GM12878 (cell line): ENCODE measurements at regions not wholly inside any gene's neighbourhood (a gene's known extent, or its start where the extent isn't known, plus 50 kb on each side); places are given as distances from the start of the nearest gene placed in this dataset.

Experiments used
- ATAC-seq: fragments of 200-7000 bp; cut with Tn5 transposase; 3 replicates; pipeline ENCODE4 v1.9.1; 2020; ENCODE audit warnings: mild to moderate bottlenecking, moderate library complexity
- BruUV-seq: library from RNA; stranded (reverse); fragments of 400-500 nt; replicated peaks from 2 replicates; lab custom pipeline; 2021; lab: Mats Ljungman, UMichigan
- CTCF ChIA-PET: fragments of 300-600 bp; sonication (Branson Sonifier 250); formaldehyde crosslinking; extraction: SDS; loops from one replicate; lab custom pipeline; 2021; ENCODE audit warnings: inconsistent platforms; lab: Yijun Ruan, JAX
- POLR2A ChIA-PET: fragments of 350-600 bp; formaldehyde crosslinking; extraction: SDS; loops from one replicate; lab custom pipeline; 2021; ENCODE audit warnings: inconsistent platforms; lab: Charles Lee
- RAD21 ChIA-PET: fragments of 300-600 bp; sonication (Branson Sonifier 250); formaldehyde crosslinking; loops from one replicate; lab custom pipeline; 2023; ENCODE audit warnings: antibody characterized with exemption; ENCODE audit not compliant: unreplicated experiment; lab: Charles Lee
- SMC1A ChIA-PET: fragments of 300-600 bp; sonication (Branson Sonifier 250); formaldehyde crosslinking; loops from one replicate; lab custom pipeline; 2023; ENCODE audit not compliant: unreplicated experiment, uncharacterized antibody; lab: Charles Lee
- DNase-seq: peaks from one replicate; pipeline ENCODE4 v3.0.0-alpha.2; 2011; ENCODE audit warnings: low read depth, low spot score
- FAIRE-seq: peaks from 3 replicates; lab custom pipeline; 2011; peaks lifted over from hg19 to GRCh38; lab: Jason Lieb, UNC
- H2AFZ ChIP-seq: 2 replicates; pipeline ENCODE4 v1.6.0; 2011; ENCODE audit warnings: low read depth, low read length, control low read depth; ENCODE audit not compliant: control insufficient read depth
- H3K27ac ChIP-seq: 2 replicates; pipeline ENCODE4 v1.5.1; 2011; ENCODE audit warnings: control low read depth; ENCODE audit not compliant: control insufficient read depth, insufficient read depth
- H3K27me3 ChIP-seq, 2 experiments: replicated peaks in 1 of 2; 2 replicates each; pipeline versions ENCODE4 v1.6.0 to v1.6.1; 2011; ENCODE audit warnings: low read length in 1 of 2; ENCODE audit not compliant: control insufficient read depth in 2 of 2, insufficient read depth in 2 of 2
- H3K36me3 ChIP-seq, 2 experiments: 2 replicates each; pipeline ENCODE4 v1.5.1; 2011; ENCODE audit warnings: low read length in 1 of 2; ENCODE audit not compliant: control insufficient read depth in 2 of 2, insufficient read depth in 2 of 2
- H3K4me1 ChIP-seq: 2 replicates; pipeline ENCODE4 v1.6.1; 2011; ENCODE audit warnings: mild to moderate bottlenecking, low read length, moderate library complexity, mixed read lengths; ENCODE audit not compliant: control insufficient read depth, insufficient read depth
- H3K4me2 ChIP-seq: 2 replicates; pipeline ENCODE4 v1.6.0; 2011; ENCODE audit warnings: control low read depth; ENCODE audit not compliant: control insufficient read depth, insufficient read depth
- H3K4me3 ChIP-seq: fragments of 200-600 bp; sonication (generic); 2 replicates; pipeline ENCODE4 v1.5.1; 2016
- H3K79me2 ChIP-seq: 2 replicates; pipeline ENCODE4 v1.6.0; 2011; ENCODE audit warnings: low read length; ENCODE audit not compliant: control insufficient read depth, insufficient read depth
- H3K9ac ChIP-seq: 2 replicates; pipeline ENCODE4 v1.8.0; 2011; ENCODE audit warnings: low read length, control low read depth, mixed read lengths; ENCODE audit not compliant: control insufficient read depth, insufficient read depth
- H3K9me3 ChIP-seq: replicated peaks from 3 replicates; pipeline ENCODE4 v1.5.1; 2011; ENCODE audit warnings: mild to moderate bottlenecking, low read length; ENCODE audit not compliant: control insufficient read depth, insufficient read depth
- H4K20me1 ChIP-seq: 2 replicates; pipeline ENCODE4 v1.6.0; 2011; ENCODE audit not compliant: control insufficient read depth, insufficient read depth
- BHLHE40 ChIP-seq, 2 experiments: fragments of 450-650 bp in 1 of 2; IDR thresholded peaks; 2 replicates each; pipeline ENCODE4 v1.6.1; 2011 to 2017; ENCODE audit warnings: low read depth in 2 of 2, borderline replicate concordance in 1 of 2, improper control_type of control experiment in 1 of 2, low read length in 1 of 2, mild to moderate bottlenecking in 1 of 2
- CBX3 ChIP-seq: fragments of 200-600 bp; sonication (generic); IDR thresholded peaks from 2 replicates; pipeline ENCODE4 v1.6.1; 2016; ENCODE audit warnings: low read depth, borderline replicate concordance
- CHD1 ChIP-seq: IDR thresholded peaks from 2 replicates; pipeline ENCODE4 v1.6.1; 2012; ENCODE audit warnings: low read depth, low read length, improper control_type of control experiment
- DPF2 ChIP-seq: fragments of 450-650 bp; IDR thresholded peaks from 2 replicates; pipeline ENCODE4 v1.6.1; 2017; ENCODE audit warnings: mild to moderate bottlenecking
- FOXM1 ChIP-seq: IDR thresholded peaks from 2 replicates; pipeline ENCODE4 v1.6.1; 2012; ENCODE audit warnings: low read depth, mild to moderate bottlenecking, inconsistent platforms, low read length, moderate library complexity
- IKZF2 ChIP-seq, 2 experiments: fragments of 450-650 bp; IDR thresholded peaks; 2 replicates each; pipeline ENCODE4 v1.6.1; 2017; ENCODE audit warnings: mild to moderate bottlenecking in 2 of 2, moderate library complexity in 2 of 2
- NFYB ChIP-seq: IDR thresholded peaks from 2 replicates; pipeline ENCODE4 v1.6.1; 2011; ENCODE audit warnings: low read depth, mild to moderate bottlenecking, low read length, improper control_type of control experiment, moderate library complexity; ENCODE audit not compliant: insufficient read depth
- NR2F1 ChIP-seq: fragments of 450-650 bp; conservative IDR thresholded peaks from 2 replicates; pipeline ENCODE4 v1.6.1; 2017; ENCODE audit warnings: mild to moderate bottlenecking
- POU2F2 ChIP-seq: IDR thresholded peaks from 3 replicates; pipeline ENCODE4 v1.6.1; 2011; ENCODE audit warnings: low read depth, mild to moderate bottlenecking, low read length, borderline replicate concordance
- SMAD1 ChIP-seq: fragments of 450-650 bp; IDR thresholded peaks from 2 replicates; pipeline ENCODE4 v1.6.1; 2018; ENCODE audit warnings: mild to moderate bottlenecking, low read depth; ENCODE audit not compliant: partially characterized antibody
- ZNF622 ChIP-seq: fragments of 450-650 bp; IDR thresholded peaks from 2 replicates; pipeline ENCODE4 v1.6.1; 2017; ENCODE audit warnings: mild to moderate bottlenecking, inconsistent platforms
- WGBS: methylation state at CpG from one replicate; pipeline ENCODE4 v1.1.6; 2016; ENCODE audit warnings: low lambda C conversion rate; ENCODE audit not compliant: insufficient replicate concordance, insufficient coverage; ENCODE audit errors: missing lambda C conversion rate; 5-methylcytosine and 5-hydroxymethylcytosine counted together
- in situ Hi-C: fragments of 300-500 bp; cut with MboI; formaldehyde crosslinking; loops from 9 replicates; pipeline ENCODE4 v1.14.3; 2018; ENCODE audit warnings: mixed read lengths
- intact Hi-C: fragments of 100-400 bp; cut with micrococcal nuclease; formaldehyde crosslinking; loops from one replicate; pipeline ENCODE4 v1.14.2; 2022; ENCODE audit not compliant: unreplicated experiment
- TF ChIP-seq, protein P1 (sequence below): fragments of 450-650 bp; IDR thresholded peaks from 2 replicates; pipeline ENCODE4 v1.6.1; 2017; ENCODE audit warnings: borderline replicate concordance
- TF ChIP-seq, protein P2 (sequence below): IDR thresholded peaks from 2 replicates; pipeline ENCODE4 v1.6.1; 2011; ENCODE audit warnings: low read depth, low read length, improper control_type of control experiment, borderline replicate concordance
- TF ChIP-seq, protein P3 (sequence below): fragments of 450-650 bp; IDR thresholded peaks from 2 replicates; pipeline ENCODE4 v1.6.1; 2018; ENCODE audit warnings: borderline replicate concordance, mild to moderate bottlenecking; ENCODE audit not compliant: partially characterized antibody
- TF ChIP-seq, protein P4 (sequence below): IDR thresholded peaks from 2 replicates; pipeline ENCODE4 v1.6.1; 2011; ENCODE audit warnings: borderline replicate concordance, low read depth, mild to moderate bottlenecking, moderate library complexity, mixed read lengths, low read length; ENCODE audit not compliant: insufficient read depth; ENCODE audit errors: extremely low read length
- TF ChIP-seq, protein P5 (sequence below): IDR thresholded peaks from 2 replicates; pipeline ENCODE4 v1.6.1; 2011; ENCODE audit warnings: borderline replicate concordance, low read depth, mild to moderate bottlenecking, moderate library complexity, low read length; ENCODE audit not compliant: insufficient read depth, poor library complexity, severe bottlenecking

DNA sequence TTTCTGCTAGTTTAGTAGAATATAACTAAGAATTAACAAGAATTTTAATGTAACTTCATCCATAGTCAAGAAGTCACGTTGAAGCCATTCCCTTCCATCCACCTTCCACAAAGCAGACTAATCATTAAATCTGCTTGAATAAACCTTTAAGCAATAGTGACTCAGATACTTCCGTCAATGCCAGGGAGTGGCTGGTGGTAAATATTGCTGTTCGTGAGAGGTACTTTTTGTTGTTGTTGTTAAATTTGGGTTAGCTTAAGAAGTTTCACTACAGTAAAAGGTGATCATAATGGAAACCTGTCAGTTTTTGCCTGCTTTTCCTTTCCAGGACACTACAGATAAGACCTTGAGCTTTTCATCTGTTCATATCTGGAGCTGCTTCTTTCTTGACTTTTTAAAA is 316.3 kb downstream of the TMA16 start (continued):
- no peak for TF ChIP-seq CHD1

DNA sequence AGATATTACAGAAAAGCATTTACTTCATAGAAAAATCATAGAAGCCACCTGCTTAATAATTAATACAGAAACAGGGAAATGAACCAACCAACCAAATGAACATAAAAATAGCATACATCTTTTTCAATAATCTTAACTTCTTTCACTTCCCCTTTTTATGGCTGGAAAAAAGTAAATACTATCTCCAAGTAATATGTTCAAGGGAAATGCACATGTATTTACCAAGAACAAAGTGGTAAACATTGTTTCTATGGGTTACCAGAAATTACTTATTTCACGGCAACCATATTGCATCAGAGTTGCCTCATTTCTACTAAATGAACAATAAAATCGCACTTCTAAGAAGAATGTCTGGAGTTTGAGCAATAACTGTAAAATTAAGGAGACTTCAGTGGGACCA is 321.3 kb downstream of the TMA16 start:
- H3K4me2 ChIP-seq, result no peak overlapping the region
- H3K27ac ChIP-seq, result no peak overlapping the region
- H3K4me1 ChIP-seq, result peaks cover 3% of the 10 kb centered on the region; the same call in 1 of the 2 replicates
- BruUV-seq, result no TSS peak
- no peaks in the 10 kb centered on the region for H4K20me1 ChIP-seq
- DNase-seq (no peak), FAIRE-seq (no peak), ATAC-seq (peak; percentile 66)
- intact Hi-C loops (loop anchor here (10.0 kb wide), 1 partner anchor 321 kb away; the partner anchor contains the start of gene TMA16), in situ Hi-C loops (no loop called here)
- RAD21 ChIA-PET, result no interaction called here
- no peaks in the 10 kb centered on the region for H3K79me2 ChIP-seq
- no peaks in the 10 kb centered on the region for H3K27me3 ChIP-seq
- SMC1A ChIA-PET, result no interaction called here
- H3K4me3 ChIP-seq, result no peak overlapping the region
- CTCF ChIA-PET, result no interaction called here
- no peaks in the 10 kb centered on the region for H3K36me3 ChIP-seq
- WGBS, result 2% methylated on average over 2 of the region's 2 CpGs
- H3K9ac ChIP-seq, result no peak overlapping the region
- no peaks in the 10 kb centered on the region for H3K9me3 ChIP-seq
- POLR2A ChIA-PET, result no interaction called here
- H2AFZ ChIP-seq, result no peak overlapping the region
- TF ChIP-seq BHLHE40 (IDR thresholded peaks at IDR 0.05; ENCODE audit: borderline replicate concordance in 1 of 2, low read depth in 2 of 2, low read length in 1 of 2) (no peak), CHD1 (no peak), ZNF622 (no peak), SMAD1 (no peak), POU2F2 (no peak), IKZF2 (IDR thresholded peaks at IDR 0.05) (peak; percentile 66 to 72), NFYB (no peak), DPF2 (0 out of 2 replicates have a peak, but pooled peaks have one; percentile 55), NR2F1 (no peak), CBX3 (no peak), FOXM1 (no peak)
- TF ChIP-seq, protein P1, sequence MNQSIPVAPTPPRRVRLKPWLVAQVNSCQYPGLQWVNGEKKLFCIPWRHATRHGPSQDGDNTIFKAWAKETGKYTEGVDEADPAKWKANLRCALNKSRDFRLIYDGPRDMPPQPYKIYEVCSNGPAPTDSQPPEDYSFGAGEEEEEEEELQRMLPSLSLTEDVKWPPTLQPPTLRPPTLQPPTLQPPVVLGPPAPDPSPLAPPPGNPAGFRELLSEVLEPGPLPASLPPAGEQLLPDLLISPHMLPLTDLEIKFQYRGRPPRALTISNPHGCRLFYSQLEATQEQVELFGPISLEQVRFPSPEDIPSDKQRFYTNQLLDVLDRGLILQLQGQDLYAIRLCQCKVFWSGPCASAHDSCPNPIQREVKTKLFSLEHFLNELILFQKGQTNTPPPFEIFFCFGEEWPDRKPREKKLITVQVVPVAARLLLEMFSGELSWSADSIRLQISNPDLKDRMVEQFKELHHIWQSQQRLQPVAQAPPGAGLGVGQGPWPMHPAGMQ, result no peak
- TF ChIP-seq, protein P2, sequence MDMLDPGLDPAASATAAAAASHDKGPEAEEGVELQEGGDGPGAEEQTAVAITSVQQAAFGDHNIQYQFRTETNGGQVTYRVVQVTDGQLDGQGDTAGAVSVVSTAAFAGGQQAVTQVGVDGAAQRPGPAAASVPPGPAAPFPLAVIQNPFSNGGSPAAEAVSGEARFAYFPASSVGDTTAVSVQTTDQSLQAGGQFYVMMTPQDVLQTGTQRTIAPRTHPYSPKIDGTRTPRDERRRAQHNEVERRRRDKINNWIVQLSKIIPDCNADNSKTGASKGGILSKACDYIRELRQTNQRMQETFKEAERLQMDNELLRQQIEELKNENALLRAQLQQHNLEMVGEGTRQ, result no peak
- TF ChIP-seq, protein P3, sequence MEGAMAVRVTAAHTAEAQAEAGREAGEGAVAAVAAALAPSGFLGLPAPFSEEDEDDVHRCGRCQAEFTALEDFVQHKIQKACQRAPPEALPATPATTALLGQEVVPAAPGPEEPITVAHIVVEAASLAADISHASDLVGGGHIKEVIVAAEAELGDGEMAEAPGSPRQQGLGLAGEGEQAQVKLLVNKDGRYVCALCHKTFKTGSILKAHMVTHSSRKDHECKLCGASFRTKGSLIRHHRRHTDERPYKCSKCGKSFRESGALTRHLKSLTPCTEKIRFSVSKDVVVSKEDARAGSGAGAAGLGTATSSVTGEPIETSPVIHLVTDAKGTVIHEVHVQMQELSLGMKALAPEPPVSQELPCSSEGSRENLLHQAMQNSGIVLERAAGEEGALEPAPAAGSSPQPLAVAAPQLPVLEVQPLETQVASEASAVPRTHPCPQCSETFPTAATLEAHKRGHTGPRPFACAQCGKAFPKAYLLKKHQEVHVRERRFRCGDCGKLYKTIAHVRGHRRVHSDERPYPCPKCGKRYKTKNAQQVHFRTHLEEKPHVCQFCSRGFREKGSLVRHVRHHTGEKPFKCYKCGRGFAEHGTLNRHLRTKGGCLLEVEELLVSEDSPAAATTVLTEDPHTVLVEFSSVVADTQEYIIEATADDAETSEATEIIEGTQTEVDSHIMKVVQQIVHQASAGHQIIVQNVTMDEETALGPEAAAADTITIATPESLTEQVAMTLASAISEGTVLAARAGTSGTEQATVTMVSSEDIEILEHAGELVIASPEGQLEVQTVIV, result no peak
- TF ChIP-seq, protein P4, sequence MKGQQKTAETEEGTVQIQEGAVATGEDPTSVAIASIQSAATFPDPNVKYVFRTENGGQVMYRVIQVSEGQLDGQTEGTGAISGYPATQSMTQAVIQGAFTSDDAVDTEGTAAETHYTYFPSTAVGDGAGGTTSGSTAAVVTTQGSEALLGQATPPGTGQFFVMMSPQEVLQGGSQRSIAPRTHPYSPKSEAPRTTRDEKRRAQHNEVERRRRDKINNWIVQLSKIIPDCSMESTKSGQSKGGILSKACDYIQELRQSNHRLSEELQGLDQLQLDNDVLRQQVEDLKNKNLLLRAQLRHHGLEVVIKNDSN, result no peak
- TF ChIP-seq, protein P5, sequence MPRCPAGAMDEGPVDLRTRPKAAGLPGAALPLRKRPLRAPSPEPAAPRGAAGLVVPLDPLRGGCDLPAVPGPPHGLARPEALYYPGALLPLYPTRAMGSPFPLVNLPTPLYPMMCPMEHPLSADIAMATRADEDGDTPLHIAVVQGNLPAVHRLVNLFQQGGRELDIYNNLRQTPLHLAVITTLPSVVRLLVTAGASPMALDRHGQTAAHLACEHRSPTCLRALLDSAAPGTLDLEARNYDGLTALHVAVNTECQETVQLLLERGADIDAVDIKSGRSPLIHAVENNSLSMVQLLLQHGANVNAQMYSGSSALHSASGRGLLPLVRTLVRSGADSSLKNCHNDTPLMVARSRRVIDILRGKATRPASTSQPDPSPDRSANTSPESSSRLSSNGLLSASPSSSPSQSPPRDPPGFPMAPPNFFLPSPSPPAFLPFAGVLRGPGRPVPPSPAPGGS, result no peak
